WTC11 (cell line): ENCODE measurements at regions not wholly inside any gene's neighbourhood (a gene's known extent, or its start where the extent isn't known, plus 50 kb on each side); places are given as distances from the start of the nearest gene placed in this dataset.

Experiments used
- CREB1 ChIP-seq: sonication (generic); formaldehyde crosslinking; IDR thresholded peaks from 2 replicates; pipeline ENCODE4 v1.8.0; 2023; ENCODE audit warnings: mild to moderate bottlenecking, missing genetic modification reagents
- CREM ChIP-seq: sonication (generic); formaldehyde crosslinking; IDR thresholded peaks from 2 replicates; pipeline ENCODE4 v1.8.1; 2022; ENCODE audit warnings: mild to moderate bottlenecking, missing genetic modification reagents, moderate library complexity
- ETV6 ChIP-seq: sonication (generic); formaldehyde crosslinking; IDR thresholded peaks from 2 replicates; pipeline ENCODE4 v1.8.1; 2022; ENCODE audit warnings: mild to moderate bottlenecking, missing genetic modification reagents
- OVOL2 ChIP-seq: fragments of 250-450 bp; sonication (Bioruptor Pico); IDR thresholded peaks from 2 replicates; pipeline ENCODE4 v1.9.0; 2021; ENCODE audit warnings: mild to moderate bottlenecking, borderline replicate concordance
- SMAD4 ChIP-seq: sonication (generic); formaldehyde crosslinking; IDR thresholded peaks from 2 replicates; pipeline ENCODE4 v1.8.0; 2022; ENCODE audit warnings: mild to moderate bottlenecking, missing genetic modification reagents
- SOX15 ChIP-seq: fragments of 250-450 bp; sonication (Bioruptor Pico); IDR thresholded peaks from 2 replicates; pipeline ENCODE4 v1.9.0; 2021; ENCODE audit warnings: mild to moderate bottlenecking
- SP1 ChIP-seq: sonication (generic); formaldehyde crosslinking; conservative IDR thresholded peaks from 2 replicates; pipeline ENCODE4 v1.8.1; 2022; ENCODE audit warnings: missing genetic modification reagents
- TF ChIP-seq, protein P1 (sequence below): fragments of 200-600 bp; IDR thresholded peaks from 2 replicates; pipeline ENCODE4 v1.8.0; 2022; ENCODE audit warnings: antibody characterized with exemption
- TF ChIP-seq, protein P2 (sequence below): fragments of 250-450 bp; sonication (Bioruptor Pico); conservative IDR thresholded peaks from 2 replicates; pipeline ENCODE4 v1.9.0; 2021; ENCODE audit warnings: mild to moderate bottlenecking
- TF ChIP-seq, protein P3 (sequence below): sonication (generic); formaldehyde crosslinking; IDR thresholded peaks from 2 replicates; pipeline ENCODE4 v1.8.1; 2023; ENCODE audit warnings: mild to moderate bottlenecking, missing genetic modification reagents
- TF ChIP-seq, protein P4 (sequence below): sonication (generic); formaldehyde crosslinking; IDR thresholded peaks from 2 replicates; pipeline ENCODE4 v1.8.1; 2023; ENCODE audit warnings: mild to moderate bottlenecking, missing genetic modification reagents, borderline replicate concordance
- TF ChIP-seq, protein P5 (sequence below): sonication (generic); formaldehyde crosslinking; IDR thresholded peaks from 2 replicates; pipeline ENCODE4 v1.8.1; 2023; ENCODE audit warnings: mild to moderate bottlenecking, missing genetic modification reagents, moderate library complexity
- TF ChIP-seq, protein P6 (sequence below): sonication (generic); formaldehyde crosslinking; IDR thresholded peaks from 2 replicates; pipeline ENCODE4 v1.8.1; 2023; ENCODE audit warnings: mild to moderate bottlenecking, missing genetic modification reagents, moderate library complexity
- TF ChIP-seq, protein P7 (sequence below): sonication (generic); formaldehyde crosslinking; IDR thresholded peaks from 2 replicates; pipeline ENCODE4 v1.8.1; 2023; ENCODE audit warnings: mild to moderate bottlenecking, moderate library complexity, missing genetic modification reagents

DNA sequence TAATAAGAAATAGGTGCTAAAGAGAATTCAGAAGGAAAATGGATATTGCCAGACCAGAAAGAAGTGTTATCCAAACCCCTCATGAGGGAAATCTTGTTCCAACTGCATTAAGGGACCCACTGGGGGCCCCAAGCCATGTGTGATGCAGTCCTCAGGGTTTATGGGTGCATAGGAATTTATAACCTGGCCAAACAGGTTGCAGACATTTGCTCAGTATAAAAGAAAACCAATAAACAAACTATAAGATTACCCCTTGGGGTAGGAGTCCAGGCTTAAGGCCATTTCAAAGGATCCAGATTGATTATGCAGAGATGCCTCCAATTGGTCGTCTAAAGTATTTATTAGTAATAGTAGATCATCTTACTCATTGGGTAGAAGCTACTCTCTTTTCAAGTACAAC is 240.9 kb upstream of the DIO3 start:
- TF ChIP-seq, protein P1, sequence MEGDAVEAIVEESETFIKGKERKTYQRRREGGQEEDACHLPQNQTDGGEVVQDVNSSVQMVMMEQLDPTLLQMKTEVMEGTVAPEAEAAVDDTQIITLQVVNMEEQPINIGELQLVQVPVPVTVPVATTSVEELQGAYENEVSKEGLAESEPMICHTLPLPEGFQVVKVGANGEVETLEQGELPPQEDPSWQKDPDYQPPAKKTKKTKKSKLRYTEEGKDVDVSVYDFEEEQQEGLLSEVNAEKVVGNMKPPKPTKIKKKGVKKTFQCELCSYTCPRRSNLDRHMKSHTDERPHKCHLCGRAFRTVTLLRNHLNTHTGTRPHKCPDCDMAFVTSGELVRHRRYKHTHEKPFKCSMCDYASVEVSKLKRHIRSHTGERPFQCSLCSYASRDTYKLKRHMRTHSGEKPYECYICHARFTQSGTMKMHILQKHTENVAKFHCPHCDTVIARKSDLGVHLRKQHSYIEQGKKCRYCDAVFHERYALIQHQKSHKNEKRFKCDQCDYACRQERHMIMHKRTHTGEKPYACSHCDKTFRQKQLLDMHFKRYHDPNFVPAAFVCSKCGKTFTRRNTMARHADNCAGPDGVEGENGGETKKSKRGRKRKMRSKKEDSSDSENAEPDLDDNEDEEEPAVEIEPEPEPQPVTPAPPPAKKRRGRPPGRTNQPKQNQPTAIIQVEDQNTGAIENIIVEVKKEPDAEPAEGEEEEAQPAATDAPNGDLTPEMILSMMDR = no peak
- TF ChIP-seq SP1 (CRISPR knock-in tag) (no peak), OVOL2 (CRISPR knock-in tag) (no peak), SOX15 (no peak), CREB1 (no peak), SMAD4 (no peak), CREM (CRISPR knock-in tag) (no peak), ETV6 (CRISPR knock-in tag) (no peak)
- TF ChIP-seq, protein P2, sequence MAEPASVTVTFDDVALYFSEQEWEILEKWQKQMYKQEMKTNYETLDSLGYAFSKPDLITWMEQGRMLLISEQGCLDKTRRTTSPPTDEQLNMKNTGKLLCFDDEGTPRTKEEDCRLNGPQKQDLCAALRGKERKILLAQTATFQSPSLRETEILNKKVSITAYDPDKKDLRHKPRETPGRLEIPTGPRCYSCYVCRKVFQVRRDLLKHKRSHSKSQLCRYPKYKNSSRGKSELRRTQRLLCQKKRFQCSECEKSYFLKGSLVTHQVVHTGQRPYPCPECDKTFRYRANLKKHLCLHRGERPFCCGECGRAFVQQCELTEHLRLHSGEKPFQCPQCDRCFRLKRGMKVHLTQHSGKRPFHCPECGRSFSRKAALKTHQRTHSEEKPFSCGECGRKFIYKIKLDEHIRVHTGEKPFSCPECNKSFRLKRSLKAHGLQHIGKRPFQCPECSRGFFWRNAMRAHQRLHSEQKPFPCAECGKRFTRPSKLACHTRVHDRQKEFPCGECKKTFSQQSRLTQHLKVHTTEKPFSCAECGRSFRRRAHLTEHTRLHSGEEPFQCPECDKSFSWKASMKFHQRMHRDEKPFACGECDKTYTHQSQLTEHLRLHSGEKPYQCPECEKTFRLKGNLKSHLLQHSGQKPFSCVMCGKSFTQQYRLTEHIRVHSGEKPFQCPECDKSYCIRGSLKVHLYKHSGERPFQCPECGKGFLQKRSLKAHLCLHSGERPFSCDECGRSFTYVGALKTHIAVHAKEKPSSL (CRISPR knock-in tag) = no peak
- TF ChIP-seq, protein P3, sequence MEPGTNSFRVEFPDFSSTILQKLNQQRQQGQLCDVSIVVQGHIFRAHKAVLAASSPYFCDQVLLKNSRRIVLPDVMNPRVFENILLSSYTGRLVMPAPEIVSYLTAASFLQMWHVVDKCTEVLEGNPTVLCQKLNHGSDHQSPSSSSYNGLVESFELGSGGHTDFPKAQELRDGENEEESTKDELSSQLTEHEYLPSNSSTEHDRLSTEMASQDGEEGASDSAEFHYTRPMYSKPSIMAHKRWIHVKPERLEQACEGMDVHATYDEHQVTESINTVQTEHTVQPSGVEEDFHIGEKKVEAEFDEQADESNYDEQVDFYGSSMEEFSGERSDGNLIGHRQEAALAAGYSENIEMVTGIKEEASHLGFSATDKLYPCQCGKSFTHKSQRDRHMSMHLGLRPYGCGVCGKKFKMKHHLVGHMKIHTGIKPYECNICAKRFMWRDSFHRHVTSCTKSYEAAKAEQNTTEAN (CRISPR knock-in tag) = no peak
- TF ChIP-seq, protein P4, sequence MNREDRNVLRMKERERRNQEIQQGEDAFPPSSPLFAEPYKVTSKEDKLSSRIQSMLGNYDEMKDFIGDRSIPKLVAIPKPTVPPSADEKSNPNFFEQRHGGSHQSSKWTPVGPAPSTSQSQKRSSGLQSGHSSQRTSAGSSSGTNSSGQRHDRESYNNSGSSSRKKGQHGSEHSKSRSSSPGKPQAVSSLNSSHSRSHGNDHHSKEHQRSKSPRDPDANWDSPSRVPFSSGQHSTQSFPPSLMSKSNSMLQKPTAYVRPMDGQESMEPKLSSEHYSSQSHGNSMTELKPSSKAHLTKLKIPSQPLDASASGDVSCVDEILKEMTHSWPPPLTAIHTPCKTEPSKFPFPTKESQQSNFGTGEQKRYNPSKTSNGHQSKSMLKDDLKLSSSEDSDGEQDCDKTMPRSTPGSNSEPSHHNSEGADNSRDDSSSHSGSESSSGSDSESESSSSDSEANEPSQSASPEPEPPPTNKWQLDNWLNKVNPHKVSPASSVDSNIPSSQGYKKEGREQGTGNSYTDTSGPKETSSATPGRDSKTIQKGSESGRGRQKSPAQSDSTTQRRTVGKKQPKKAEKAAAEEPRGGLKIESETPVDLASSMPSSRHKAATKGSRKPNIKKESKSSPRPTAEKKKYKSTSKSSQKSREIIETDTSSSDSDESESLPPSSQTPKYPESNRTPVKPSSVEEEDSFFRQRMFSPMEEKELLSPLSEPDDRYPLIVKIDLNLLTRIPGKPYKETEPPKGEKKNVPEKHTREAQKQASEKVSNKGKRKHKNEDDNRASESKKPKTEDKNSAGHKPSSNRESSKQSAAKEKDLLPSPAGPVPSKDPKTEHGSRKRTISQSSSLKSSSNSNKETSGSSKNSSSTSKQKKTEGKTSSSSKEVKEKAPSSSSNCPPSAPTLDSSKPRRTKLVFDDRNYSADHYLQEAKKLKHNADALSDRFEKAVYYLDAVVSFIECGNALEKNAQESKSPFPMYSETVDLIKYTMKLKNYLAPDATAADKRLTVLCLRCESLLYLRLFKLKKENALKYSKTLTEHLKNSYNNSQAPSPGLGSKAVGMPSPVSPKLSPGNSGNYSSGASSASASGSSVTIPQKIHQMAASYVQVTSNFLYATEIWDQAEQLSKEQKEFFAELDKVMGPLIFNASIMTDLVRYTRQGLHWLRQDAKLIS (CRISPR knock-in tag) = no peak
- TF ChIP-seq, protein P5, sequence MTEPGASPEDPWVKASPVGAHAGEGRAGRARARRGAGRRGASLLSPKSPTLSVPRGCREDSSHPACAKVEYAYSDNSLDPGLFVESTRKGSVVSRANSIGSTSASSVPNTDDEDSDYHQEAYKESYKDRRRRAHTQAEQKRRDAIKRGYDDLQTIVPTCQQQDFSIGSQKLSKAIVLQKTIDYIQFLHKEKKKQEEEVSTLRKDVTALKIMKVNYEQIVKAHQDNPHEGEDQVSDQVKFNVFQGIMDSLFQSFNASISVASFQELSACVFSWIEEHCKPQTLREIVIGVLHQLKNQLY (CRISPR knock-in tag) = no peak
- TF ChIP-seq, protein P6, sequence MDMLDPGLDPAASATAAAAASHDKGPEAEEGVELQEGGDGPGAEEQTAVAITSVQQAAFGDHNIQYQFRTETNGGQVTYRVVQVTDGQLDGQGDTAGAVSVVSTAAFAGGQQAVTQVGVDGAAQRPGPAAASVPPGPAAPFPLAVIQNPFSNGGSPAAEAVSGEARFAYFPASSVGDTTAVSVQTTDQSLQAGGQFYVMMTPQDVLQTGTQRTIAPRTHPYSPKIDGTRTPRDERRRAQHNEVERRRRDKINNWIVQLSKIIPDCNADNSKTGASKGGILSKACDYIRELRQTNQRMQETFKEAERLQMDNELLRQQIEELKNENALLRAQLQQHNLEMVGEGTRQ (CRISPR knock-in tag) = no peak
- TF ChIP-seq, protein P7, sequence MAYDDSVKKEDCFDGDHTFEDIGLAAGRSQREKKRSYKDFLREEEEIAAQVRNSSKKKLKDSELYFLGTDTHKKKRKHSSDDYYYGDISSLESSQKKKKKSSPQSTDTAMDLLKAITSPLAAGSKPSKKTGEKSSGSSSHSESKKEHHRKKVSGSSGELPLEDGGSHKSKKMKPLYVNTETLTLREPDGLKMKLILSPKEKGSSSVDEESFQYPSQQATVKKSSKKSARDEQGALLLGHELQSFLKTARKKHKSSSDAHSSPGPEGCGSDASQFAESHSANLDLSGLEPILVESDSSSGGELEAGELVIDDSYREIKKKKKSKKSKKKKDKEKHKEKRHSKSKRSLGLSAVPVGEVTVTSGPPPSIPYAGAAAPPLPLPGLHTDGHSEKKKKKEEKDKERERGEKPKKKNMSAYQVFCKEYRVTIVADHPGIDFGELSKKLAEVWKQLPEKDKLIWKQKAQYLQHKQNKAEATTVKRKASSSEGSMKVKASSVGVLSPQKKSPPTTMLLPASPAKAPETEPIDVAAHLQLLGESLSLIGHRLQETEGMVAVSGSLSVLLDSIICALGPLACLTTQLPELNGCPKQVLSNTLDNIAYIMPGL (CRISPR knock-in tag) = no peak
